H1 (cell line): ENCODE measurements at regions not wholly inside any gene's neighbourhood (a gene's known extent, or its start where the extent isn't known, plus 50 kb on each side); places are given as distances from the start of the nearest gene placed in this dataset.

Experiments
- CTCF ChIA-PET: fragments of 300-600 bp; sonication (Branson Sonifier 250); formaldehyde crosslinking; loops from one replicate; lab custom pipeline; 2021; ENCODE audit not compliant: partially characterized antibody; lab: Charles Lee
- POLR2A ChIA-PET: fragments of 300-600 bp; sonication (Branson Sonifier 250); formaldehyde crosslinking; loops from one replicate; lab custom pipeline; 2021; ENCODE audit warnings: inconsistent platforms; ENCODE audit not compliant: partially characterized antibody; lab: Charles Lee
- DNase-seq, 2 experiments: peaks; one replicate each; pipeline versions ENCODE4 v3.0.0 to v3.0.0-alpha.2; 2010 to 2022; ENCODE audit warnings: low spot score in 2 of 2, low read depth in 1 of 2, mixed read lengths in 1 of 2
- FAIRE-seq: peaks from 2 replicates; lab custom pipeline; 2011; peaks lifted over from hg19 to GRCh38; lab: Jason Lieb, UNC
- H2AFZ ChIP-seq: 2 replicates; pipeline ENCODE4 v1.8.1; 2012; ENCODE audit warnings: low read length, inconsistent platforms
- H2AK5ac ChIP-seq: 2 replicates; pipeline ENCODE4 v1.6.1; 2013; ENCODE audit warnings: low read depth, low read length
- H2BK120ac ChIP-seq: replicated peaks from 2 replicates; pipeline ENCODE3; 2013; ENCODE audit warnings: low read depth, low read length, inconsistent platforms
- H2BK12ac ChIP-seq: 2 replicates; pipeline ENCODE4 v1.6.1; 2013; ENCODE audit warnings: low read depth, low read length
- H2BK15ac ChIP-seq: 2 replicates; pipeline ENCODE4 v1.6.1; 2013; ENCODE audit warnings: low read length
- H2BK20ac ChIP-seq: 2 replicates; pipeline ENCODE4 v1.6.1; 2013; ENCODE audit warnings: low read length
- H2BK5ac ChIP-seq: 2 replicates; pipeline ENCODE4 v1.6.1; 2013; ENCODE audit warnings: low read depth, low read length
- H3K14ac ChIP-seq: 2 replicates; pipeline ENCODE4 v1.6.1; 2013; ENCODE audit warnings: inconsistent platforms; ENCODE audit not compliant: insufficient read length
- H3K18ac ChIP-seq: 2 replicates; pipeline ENCODE4 v1.6.1; 2013; ENCODE audit warnings: low read length; ENCODE audit errors: extremely low read depth
- H3K23ac ChIP-seq: 2 replicates; pipeline ENCODE4 v1.6.1; 2013; ENCODE audit warnings: inconsistent platforms; ENCODE audit not compliant: insufficient read length
- H3K23me2 ChIP-seq: 2 replicates; pipeline ENCODE4 v1.6.1; 2013; ENCODE audit warnings: low read depth, low read length
- H3K27ac ChIP-seq: 2 replicates; pipeline ENCODE4 v1.6.1; 2011; ENCODE audit warnings: low read depth, low read length, inconsistent platforms
- H3K27me3 ChIP-seq, 4 experiments: replicated peaks in 1 of 4; 1 replicate in 1 of 4; 2 replicates in 3 of 4; pipeline versions ENCODE4 v1.6.1 to v1.8.1; 2011 to 2013; ENCODE audit warnings: low read length in 3 of 4, mild to moderate bottlenecking in 3 of 4, inconsistent platforms in 2 of 4, mixed read lengths in 2 of 4, moderate library complexity in 1 of 4; ENCODE audit not compliant: control insufficient read depth in 3 of 4, insufficient read depth in 3 of 4; ENCODE audit errors: extremely low read depth in 1 of 4
- H3K36me3 ChIP-seq, 4 experiments: 2 replicates each; pipeline versions ENCODE4 v1.6.1 to v1.8.1; 2011 to 2013; ENCODE audit warnings: mild to moderate bottlenecking in 4 of 4, low read length in 3 of 4, moderate library complexity in 2 of 4, control low read depth in 1 of 4, inconsistent platforms in 1 of 4; ENCODE audit not compliant: insufficient read depth in 4 of 4, control insufficient read depth in 2 of 4
- H3K4ac ChIP-seq: replicated peaks from 2 replicates; pipeline ENCODE3; 2013; ENCODE audit warnings: low read length, low read depth, mixed read lengths, inconsistent platforms; ENCODE audit not compliant: insufficient read length
- H3K4me1 ChIP-seq, 4 experiments: replicated peaks in 1 of 4; 1 replicate in 1 of 4; 2 replicates in 3 of 4; pipeline versions ENCODE4 v1.6.1 to v1.8.1; 2011 to 2013; ENCODE audit warnings: low read length in 3 of 4, inconsistent platforms in 2 of 4, mixed read lengths in 1 of 4; ENCODE audit not compliant: insufficient read depth in 4 of 4, control insufficient read depth in 3 of 4
- H3K4me2 ChIP-seq, 2 experiments: 2 replicates each; pipeline versions ENCODE4 v1.6.1 to v1.8.1; 2011 to 2013; ENCODE audit warnings: low read depth in 2 of 2, low read length in 2 of 2, control low read depth in 1 of 2, inconsistent platforms in 1 of 2, mild to moderate bottlenecking in 1 of 2; ENCODE audit not compliant: insufficient read depth in 1 of 2
- H3K4me3 ChIP-seq, 4 experiments: fragments of 200-600, 300-600 bp in 1 of 4; sonication (generic), shearing (Covaris generic), sonication (Bioruptor Twin) in 1 of 4; 2 replicates each; pipeline versions ENCODE4 v1.5.1 to v1.8.1; 2011 to 2016; ENCODE audit warnings: low read length in 4 of 4, low read depth in 3 of 4, control low read depth in 2 of 4, inconsistent platforms in 2 of 4, mild to moderate bottlenecking in 2 of 4, mixed read lengths in 1 of 4, moderate library complexity in 1 of 4; ENCODE audit not compliant: insufficient read depth in 2 of 4; ENCODE audit errors: extremely low read depth in 1 of 4
- H3K56ac ChIP-seq: replicated peaks from 2 replicates; pipeline ENCODE3; 2013; ENCODE audit warnings: low read depth, mild to moderate bottlenecking, mixed read lengths, low read length, inconsistent platforms; ENCODE audit not compliant: insufficient read length
- H3K79me1 ChIP-seq: 2 replicates; pipeline ENCODE4 v1.6.1; 2013; ENCODE audit warnings: low read depth, low read length, control low read depth
- H3K79me2 ChIP-seq, 2 experiments: 2 replicates each; pipeline versions ENCODE4 v1.6.1 to v1.8.1; 2012 to 2013; ENCODE audit warnings: low read length in 2 of 2, mild to moderate bottlenecking in 2 of 2, inconsistent platforms in 1 of 2; ENCODE audit not compliant: insufficient read depth in 2 of 2, control insufficient read depth in 1 of 2
- H3K9ac ChIP-seq, 4 experiments: replicated peaks in 1 of 4; 1 replicate in 1 of 4; 2 replicates in 3 of 4; pipeline versions ENCODE4 v1.6.1 to v1.8.1; 2011 to 2013; ENCODE audit warnings: low read depth in 3 of 4, low read length in 3 of 4, control low read depth in 2 of 4, mild to moderate bottlenecking in 2 of 4, moderate library complexity in 2 of 4, inconsistent platforms in 1 of 4; ENCODE audit errors: extremely low read depth in 1 of 4
- H3K9me3 ChIP-seq, 2 experiments: 2 replicates each; pipeline versions ENCODE4 v1.6.1 to v1.8.1; 2012 to 2013; ENCODE audit warnings: mild to moderate bottlenecking in 2 of 2, moderate library complexity in 2 of 2, control low read depth in 1 of 2, inconsistent platforms in 1 of 2, low read depth in 1 of 2, low read length in 1 of 2, mixed read lengths in 1 of 2; ENCODE audit not compliant: insufficient read depth in 2 of 2
- H4K20me1 ChIP-seq, 2 experiments: replicated peaks in 1 of 2; 2 replicates each; pipeline versions ENCODE3 to v1.8.1; 2011 to 2013; ENCODE audit warnings: inconsistent platforms in 2 of 2, low read length in 2 of 2, mild to moderate bottlenecking in 1 of 2; ENCODE audit not compliant: insufficient read depth in 2 of 2, control insufficient read depth in 1 of 2
- H4K5ac ChIP-seq: 2 replicates; pipeline ENCODE4 v1.6.1; 2013; ENCODE audit warnings: low read length, low read depth, mixed read lengths, inconsistent platforms; ENCODE audit not compliant: insufficient read length
- H4K8ac ChIP-seq: 2 replicates; pipeline ENCODE4 v1.8.0; 2013; ENCODE audit warnings: mild to moderate bottlenecking, moderate library complexity, low read length, inconsistent platforms; ENCODE audit not compliant: insufficient read depth; ENCODE audit errors: extremely low read depth
- H4K91ac ChIP-seq: replicated peaks from 2 replicates; pipeline ENCODE3; 2013; ENCODE audit warnings: low read length, mixed read lengths, inconsistent platforms; ENCODE audit not compliant: insufficient read length
- CTCF ChIP-seq, 3 experiments: IDR thresholded peaks; 1 replicate in 2 of 3; 2 replicates in 1 of 3; pipeline versions ENCODE4 v1.5.1 to v1.6.1; 2011; ENCODE audit warnings: low read length in 3 of 3, mild to moderate bottlenecking in 3 of 3, inconsistent platforms in 2 of 3, low read depth in 1 of 3, moderate library complexity in 1 of 3; ENCODE audit not compliant: insufficient read depth in 1 of 3; ENCODE audit errors: control extremely low read depth in 1 of 3
- EGR1 ChIP-seq: IDR thresholded peaks from 2 replicates; pipeline ENCODE4 v1.6.1; 2011; ENCODE audit warnings: low read depth, low read length, borderline replicate concordance
- WGBS, 2 experiments: shearing (Covaris generic) in 1 of 2; methylation state at CpG; one replicate each; pipeline versions ENCODE4 v1.1.6 to v1.1.7; 2013 to 2015; ENCODE audit warnings: low lambda C conversion rate in 2 of 2, mixed read lengths in 2 of 2, inconsistent platforms in 1 of 2, low coverage in 1 of 2, missing lambda C conversion rate in 1 of 2; ENCODE audit not compliant: insufficient replicate concordance in 2 of 2, insufficient coverage in 1 of 2, insufficient read length in 1 of 2; ENCODE audit errors: extremely low coverage in 1 of 2, missing lambda C conversion rate in 1 of 2; 5-methylcytosine and 5-hydroxymethylcytosine counted together

- Histone ChIP-seq H4K91ac (no peak overlapping the region), H2BK20ac (no peak overlapping the region), H3K9me3 (no peaks in the 10 kb centered on the region), H3K14ac (no peak overlapping the region), H3K56ac (no peak overlapping the region), H2AFZ (no peak overlapping the region), H3K27me3 (peaks cover 8 to 57% (median 37%) of the 10 kb centered on the region in 4 experiments), H4K5ac (no peak overlapping the region), H3K23me2 (peaks cover 15% of the 10 kb centered on the region; the same call in 1 of the 2 replicates), H2BK5ac (no peak overlapping the region), H4K8ac (no peak overlapping the region), H3K4me1 (peaks cover 0 to 14% (median 9%) of the 10 kb centered on the region in 4 experiments; a peak in 5 of 7 replicates), H2AK5ac (no peak overlapping the region), H3K79me1 (0 out of 2 replicates have a peak, but pooled peaks cover 2% of the 10 kb centered on the region), H3K4me3 (peak overlapping the region in 1 of 4 experiments; percentile 84; a peak in 1 of 8 replicates), H2BK12ac (no peak overlapping the region), H2BK120ac (no peak overlapping the region), H3K27ac (no peak overlapping the region), H3K79me2 (peaks cover 0 to 16% of the 10 kb centered on the region in 2 experiments; a peak in 3 of 4 replicates), H3K23ac (no peak overlapping the region), H3K36me3 (no peaks in the 10 kb centered on the region; a peak in 1 of 8 replicates), H2BK15ac (no peak overlapping the region), H3K4ac (no peak overlapping the region), H3K18ac (no peak overlapping the region), H3K9ac (no peak overlapping the region), H4K20me1 (no peaks in the 10 kb centered on the region), H3K4me2 (peak overlapping the region; percentile 80 to 94; a peak in 3 of 4 replicates)
- DNase-seq: no peak
- POLR2A ChIA-PET: interaction anchor here (0.6 to 0.9 kb wide), 2 partner anchors 16 to 75 kb away, joined by 3 read pairs; no protein-coding TSS in a partner anchor
- 87% methylated on average over 14 of the region's 14 CpGs; no CpG with 5 or more reads in 1 of the 2 experiments for WGBS, 2 experiments
- CTCF ChIA-PET: interaction anchor here (0.6 to 1.6 kb wide), 3 partner anchors 52 to 58 kb away, joined by 3 to 4 read pairs (median 3); no protein-coding TSS in a partner anchor
- no peak for TF ChIP-seq CTCF (IDR thresholded peaks at IDR 0.05; ENCODE audit: control extremely low read depth in 1 of 3, insufficient read depth in 1 of 3, low read depth in 1 of 3, low read length in 3 of 3)
- TF ChIP-seq EGR1: no peak
- no peak for FAIRE-seq
Measured at GRCh38 chr22:46068593-46069491, 81.5 kb upstream of the PPARA start.
